Esophagus (tissue), 2 donors: ENCODE measurements at regions not wholly inside any gene's neighbourhood (a gene's known extent, or its start where the extent isn't known, plus 50 kb on each side); places are given as distances from the start of the nearest gene placed in this dataset.

Experiments
- H3K27ac ChIP-seq, 2 donors: one replicate each; pipeline ENCODE4 v1.5.1; 2013; ENCODE audit warnings: low read depth in 2 of 2, mild to moderate bottlenecking in 2 of 2, inconsistent platforms in 1 of 2, low read length in 1 of 2, moderate library complexity in 1 of 2
- H3K27me3 ChIP-seq, 2 donors: one replicate each; pipeline ENCODE4 v1.6.1; 2013; ENCODE audit warnings: low read length in 2 of 2, control low read depth in 1 of 2, mild to moderate bottlenecking in 1 of 2; ENCODE audit not compliant: insufficient read depth in 2 of 2, control insufficient read depth in 1 of 2
- H3K36me3 ChIP-seq, 2 donors: one replicate each; pipeline ENCODE4 v1.6.1; 2013; ENCODE audit warnings: low read length in 1 of 2; ENCODE audit not compliant: control insufficient read depth in 2 of 2, insufficient read depth in 2 of 2
- H3K4me1 ChIP-seq, 2 donors: one replicate each; pipeline ENCODE4 v1.6.1; 2013; ENCODE audit warnings: low read length in 1 of 2; ENCODE audit not compliant: control insufficient read depth in 2 of 2, insufficient read depth in 2 of 2
- H3K4me3 ChIP-seq, 2 donors: one replicate each; pipeline ENCODE4 v1.5.1; 2013; ENCODE audit warnings: low read length in 2 of 2, mild to moderate bottlenecking in 2 of 2, low read depth in 1 of 2, moderate library complexity in 1 of 2
- H3K9me3 ChIP-seq, 2 donors: one replicate each; pipeline ENCODE4 v1.6.1; 2013; ENCODE audit warnings: mild to moderate bottlenecking in 2 of 2, low read depth in 1 of 2, low read length in 1 of 2, moderate library complexity in 1 of 2; ENCODE audit not compliant: control insufficient read depth in 2 of 2, insufficient read depth in 1 of 2
- WGBS, 2 donors: extraction: QIAGEN DNeasy Blood & Tissue Kit; methylation state at CpG; one replicate each; pipeline ENCODE4 v1.1.7; 2013; 5-methylcytosine and 5-hydroxymethylcytosine counted together
- donor health status: healthy with polysubstance abuse.
- donor health status: Bipolar disorder and iron deficiency.

- Histone ChIP-seq H3K36me3 (no peaks in the 10 kb centered on the region), H3K9me3 (no peaks in the 10 kb centered on the region), H3K27me3 (no peaks in the 10 kb centered on the region), H3K4me3 (no peak overlapping the region), H3K4me1 (no peaks in the 10 kb centered on the region), H3K27ac (no peak overlapping the region)
- WGBS, 2 donors, result 92% methylated on average over 2 of the region's 2 CpGs
Measured at GRCh38 chr13:81408647-81409046, 1067.7 kb upstream of the SPRY2 start.

GRCh38 chr13:81406639-81407292 is 1065.8 kb upstream of the SPRY2 start:
- Histone ChIP-seq H3K4me1 (no peaks in the 10 kb centered on the region), H3K27me3 (no peaks in the 10 kb centered on the region), H3K9me3 (no peaks in the 10 kb centered on the region), H3K27ac (no peak overlapping the region), H3K4me3 (no peak overlapping the region), H3K36me3 (no peaks in the 10 kb centered on the region)
- 74 to 87% methylated on average over 4 of the region's 4 CpGs for WGBS, 2 donors

GRCh38 chr13:81406022-81406421 is 1065.1 kb upstream of the SPRY2 start:
- H3K36me3 ChIP-seq, result no peaks in the 10 kb centered on the region
- H3K27ac ChIP-seq, result no peak overlapping the region
- 47 to 67% methylated on average over 3 of the region's 3 CpGs for WGBS, 2 donors
- H3K4me3 ChIP-seq, result no peak overlapping the region
- no peaks in the 10 kb centered on the region for H3K27me3 ChIP-seq
- H3K4me1 ChIP-seq, result no peaks in the 10 kb centered on the region
- H3K9me3 ChIP-seq, result no peaks in the 10 kb centered on the region

- H3K27me3 ChIP-seq, result no peaks in the 10 kb centered on the region
- no peaks in the 10 kb centered on the region for H3K9me3 ChIP-seq
- H3K4me3 ChIP-seq, result no peak overlapping the region
- no peaks in the 10 kb centered on the region for H3K4me1 ChIP-seq
- WGBS, 2 donors, result 82 to 83% methylated on average over 4 of the region's 4 CpGs
- H3K27ac ChIP-seq, result no peak overlapping the region
- no peaks in the 10 kb centered on the region for H3K36me3 ChIP-seq
Measured at GRCh38 chr13:81396192-81396591, 1055.3 kb upstream of the SPRY2 start.

- H3K9me3 ChIP-seq, result no peaks in the 10 kb centered on the region
- no peaks in the 10 kb centered on the region for H3K36me3 ChIP-seq
- no peaks in the 10 kb centered on the region for H3K4me1 ChIP-seq
- H3K4me3 ChIP-seq, result no peak overlapping the region
- no peak overlapping the region for H3K27ac ChIP-seq
- WGBS, 2 donors, result 62 to 77% methylated on average over 4 of the region's 4 CpGs
- no peaks in the 10 kb centered on the region for H3K27me3 ChIP-seq
Measured at GRCh38 chr13:81395368-81395767, 1054.4 kb upstream of the SPRY2 start.

GRCh38 chr13:81394640-81395039 is 1053.7 kb upstream of the SPRY2 start:
- H3K4me3 ChIP-seq, result no peak overlapping the region
- no peaks in the 10 kb centered on the region for H3K4me1 ChIP-seq
- no peak overlapping the region for H3K27ac ChIP-seq
- H3K27me3 ChIP-seq, result no peaks in the 10 kb centered on the region
- no peaks in the 10 kb centered on the region for H3K36me3 ChIP-seq
- WGBS, 2 donors, result 71 to 78% methylated on average over 5 of the region's 5 CpGs
- no peaks in the 10 kb centered on the region for H3K9me3 ChIP-seq

GRCh38 chr13:81393721-81394120 is 1052.8 kb upstream of the SPRY2 start:
- H3K36me3 ChIP-seq, result no peaks in the 10 kb centered on the region
- H3K27me3 ChIP-seq, result no peaks in the 10 kb centered on the region
- no peak overlapping the region for H3K4me3 ChIP-seq
- 44 to 53% methylated on average over 1 of the region's 1 CpG for WGBS, 2 donors
- no peaks in the 10 kb centered on the region for H3K9me3 ChIP-seq
- no peak overlapping the region for H3K27ac ChIP-seq
- H3K4me1 ChIP-seq, result no peaks in the 10 kb centered on the region

- H3K27me3 ChIP-seq, result no peaks in the 10 kb centered on the region
- no peak overlapping the region for H3K4me3 ChIP-seq
- H3K9me3 ChIP-seq, result no peaks in the 10 kb centered on the region
- no peaks in the 10 kb centered on the region for H3K4me1 ChIP-seq
- 42 to 62% methylated on average over 3 of the region's 3 CpGs for WGBS, 2 donors
- no peaks in the 10 kb centered on the region for H3K36me3 ChIP-seq
- no peak overlapping the region for H3K27ac ChIP-seq
Measured at GRCh38 chr13:81393110-81393509, 1052.2 kb upstream of the SPRY2 start.

GRCh38 chr13:81388400-81388799 is 1047.5 kb upstream of the SPRY2 start:
- Histone ChIP-seq H3K4me3 (no peak overlapping the region), H3K9me3 (no peaks in the 10 kb centered on the region), H3K36me3 (no peaks in the 10 kb centered on the region), H3K27ac (no peak overlapping the region), H3K4me1 (no peaks in the 10 kb centered on the region), H3K27me3 (no peaks in the 10 kb centered on the region)
- WGBS, 2 donors, result 20 to 41% methylated on average over 1 of the region's 1 CpG

- 79 to 82% methylated on average over 5 of the region's 5 CpGs for WGBS, 2 donors
- H3K36me3 ChIP-seq, result no peaks in the 10 kb centered on the region
- H3K4me3 ChIP-seq, result no peak overlapping the region
Measured at GRCh38 chr13:81383444-81383843, 1042.5 kb upstream of the SPRY2 start.

More at GRCh38 chr13:81383444-81383843, 1042.5 kb upstream of the SPRY2 start:
- Histone ChIP-seq H3K9me3 (no peaks in the 10 kb centered on the region), H3K4me1 (no peaks in the 10 kb centered on the region), H3K27me3 (no peaks in the 10 kb centered on the region), H3K27ac (no peak overlapping the region)
